ENCODE measurements at regions not wholly inside any gene's neighbourhood (a gene's known extent, or its start where the extent isn't known, plus 50 kb on each side); places are given as distances from the start of the nearest gene placed in this dataset.
"Not testable (repeated sequence)": the region's sequence is repeated elsewhere in the genome, so short reads cannot be mapped to it uniquely, and the experiment has no call there.

DNA sequence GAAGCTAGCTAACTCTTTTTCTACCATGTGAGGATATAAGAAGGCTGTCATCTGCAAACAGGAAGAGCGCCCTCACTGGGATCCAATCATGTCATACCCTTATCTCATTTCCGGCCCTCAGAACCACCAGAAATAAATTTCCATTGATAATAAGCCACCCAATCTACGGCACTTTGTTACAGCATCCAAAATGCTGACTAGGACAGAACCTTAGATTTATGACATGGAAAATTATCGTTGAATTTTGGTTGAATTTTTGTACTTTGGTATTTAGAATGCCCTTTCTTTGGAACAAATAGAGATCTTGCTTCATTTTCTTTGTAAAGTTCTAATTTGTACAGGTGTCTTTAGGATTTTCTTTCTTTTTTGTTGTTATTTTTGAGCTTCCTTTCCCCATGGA, 53.3 kb upstream of the CYLC2 start:
- TF ChIP-seq, protein P1, sequence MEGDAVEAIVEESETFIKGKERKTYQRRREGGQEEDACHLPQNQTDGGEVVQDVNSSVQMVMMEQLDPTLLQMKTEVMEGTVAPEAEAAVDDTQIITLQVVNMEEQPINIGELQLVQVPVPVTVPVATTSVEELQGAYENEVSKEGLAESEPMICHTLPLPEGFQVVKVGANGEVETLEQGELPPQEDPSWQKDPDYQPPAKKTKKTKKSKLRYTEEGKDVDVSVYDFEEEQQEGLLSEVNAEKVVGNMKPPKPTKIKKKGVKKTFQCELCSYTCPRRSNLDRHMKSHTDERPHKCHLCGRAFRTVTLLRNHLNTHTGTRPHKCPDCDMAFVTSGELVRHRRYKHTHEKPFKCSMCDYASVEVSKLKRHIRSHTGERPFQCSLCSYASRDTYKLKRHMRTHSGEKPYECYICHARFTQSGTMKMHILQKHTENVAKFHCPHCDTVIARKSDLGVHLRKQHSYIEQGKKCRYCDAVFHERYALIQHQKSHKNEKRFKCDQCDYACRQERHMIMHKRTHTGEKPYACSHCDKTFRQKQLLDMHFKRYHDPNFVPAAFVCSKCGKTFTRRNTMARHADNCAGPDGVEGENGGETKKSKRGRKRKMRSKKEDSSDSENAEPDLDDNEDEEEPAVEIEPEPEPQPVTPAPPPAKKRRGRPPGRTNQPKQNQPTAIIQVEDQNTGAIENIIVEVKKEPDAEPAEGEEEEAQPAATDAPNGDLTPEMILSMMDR (IDR thresholded peaks at IDR 0.05; ENCODE audit: low read depth, low read length, missing control alignments): no peak
- H3K4me3 ChIP-seq (replicated peaks; ENCODE audit: low read depth, low read length): no peak overlapping the region
- DNase-seq (ENCODE audit: extremely low read depth, low read depth): no peak

DNA sequence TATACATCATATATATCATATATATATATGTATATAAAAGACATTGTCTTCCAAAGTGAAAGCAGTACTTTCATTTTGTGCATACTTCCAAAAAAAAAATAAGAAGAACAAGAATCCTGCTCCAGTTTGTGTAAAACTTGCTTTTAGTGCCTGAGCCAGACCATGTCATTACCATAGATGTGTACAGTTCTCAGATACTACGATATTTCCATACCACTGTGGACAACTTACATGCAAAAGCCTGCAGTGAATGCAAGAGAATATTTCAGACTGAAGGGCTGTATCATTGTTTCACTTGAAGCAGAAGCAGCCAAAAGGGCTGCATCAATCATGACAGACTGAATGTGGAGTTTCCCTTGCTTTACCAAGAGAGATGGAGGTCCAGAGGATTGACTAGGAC, 72.6 kb upstream of the CYLC2 start:
- no peak overlapping the region for H3K4me3 ChIP-seq (replicated peaks; ENCODE audit: low read depth, low read length)
- TF ChIP-seq, protein P1 (IDR thresholded peaks at IDR 0.05; ENCODE audit: low read depth, low read length, missing control alignments): no peak
- DNase-seq (ENCODE audit: extremely low read depth, low read depth): no peak

DNA sequence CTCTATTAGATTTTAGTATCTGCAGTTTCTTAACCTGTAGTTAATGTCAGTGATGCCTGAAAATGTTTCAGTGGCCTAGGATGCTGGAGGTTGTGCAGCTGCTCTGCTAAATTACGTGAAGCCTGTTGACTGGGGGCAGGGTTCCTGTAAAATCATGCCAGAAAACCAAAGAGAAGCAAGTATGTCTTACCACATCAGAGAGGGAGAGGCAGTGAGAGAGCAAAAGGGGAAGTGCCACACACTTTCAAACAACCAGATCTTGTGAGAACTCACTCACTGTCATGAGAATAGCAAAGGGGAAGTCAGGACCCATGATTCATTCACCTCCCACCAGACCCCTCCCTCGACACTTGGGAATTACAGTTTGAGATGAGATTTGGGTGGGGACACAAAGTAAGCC, 83.9 kb upstream of the CYLC2 start:
- no peak for DNase-seq (ENCODE audit: extremely low read depth, low read depth)
- TF ChIP-seq, protein P1 (IDR thresholded peaks at IDR 0.05; ENCODE audit: low read depth, low read length, missing control alignments): no peak
- H3K4me3 ChIP-seq (replicated peaks; ENCODE audit: low read depth, low read length): no peak overlapping the region

DNA sequence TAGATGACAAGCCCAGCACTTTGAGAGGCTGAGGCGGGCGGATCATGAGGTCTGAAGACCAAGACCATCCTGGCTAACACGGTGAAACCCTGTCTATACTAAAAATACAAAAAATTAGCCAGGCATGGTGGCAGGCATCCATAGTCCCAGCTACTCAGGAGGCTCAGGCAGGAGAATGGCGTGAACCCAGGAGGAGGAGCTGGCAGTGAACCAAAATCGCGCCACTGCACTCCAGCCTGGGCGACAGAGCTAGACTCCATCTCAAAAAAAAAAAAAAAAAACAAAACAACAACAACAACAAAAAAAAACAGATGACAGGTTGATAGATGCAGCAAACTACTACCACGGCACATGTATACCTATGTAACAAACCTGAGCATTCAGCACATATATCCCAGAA, 89.3 kb upstream of the CYLC2 start:
- not testable (repeated sequence) for DNase-seq (ENCODE audit: extremely low read depth, low read depth); H3K4me3 ChIP-seq (replicated peaks; ENCODE audit: low read depth, low read length)

DNA sequence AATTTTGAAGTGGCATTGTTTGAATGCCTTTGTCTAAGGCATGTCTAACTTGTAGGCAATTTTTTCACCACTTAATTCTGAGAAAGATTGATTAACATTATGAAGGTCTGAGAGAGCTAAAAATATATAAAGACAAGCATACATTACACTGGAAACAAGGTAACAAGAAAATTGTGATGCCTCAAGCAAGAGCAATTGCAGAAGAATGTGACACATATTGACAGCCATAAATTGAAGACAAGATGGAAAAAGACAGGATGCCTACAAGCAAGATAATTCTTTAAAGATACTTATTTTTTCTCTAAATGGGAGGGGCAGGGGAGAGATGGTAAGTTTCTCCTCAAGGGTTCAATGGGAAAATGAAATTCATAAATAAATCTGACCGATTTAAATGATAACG, 103.1 kb upstream of the CYLC2 start:
- TF ChIP-seq, protein P1 (IDR thresholded peaks at IDR 0.05; ENCODE audit: low read depth, low read length, missing control alignments): no peak
- H3K4me3 ChIP-seq (replicated peaks; ENCODE audit: low read depth, low read length): no peak overlapping the region

DNA sequence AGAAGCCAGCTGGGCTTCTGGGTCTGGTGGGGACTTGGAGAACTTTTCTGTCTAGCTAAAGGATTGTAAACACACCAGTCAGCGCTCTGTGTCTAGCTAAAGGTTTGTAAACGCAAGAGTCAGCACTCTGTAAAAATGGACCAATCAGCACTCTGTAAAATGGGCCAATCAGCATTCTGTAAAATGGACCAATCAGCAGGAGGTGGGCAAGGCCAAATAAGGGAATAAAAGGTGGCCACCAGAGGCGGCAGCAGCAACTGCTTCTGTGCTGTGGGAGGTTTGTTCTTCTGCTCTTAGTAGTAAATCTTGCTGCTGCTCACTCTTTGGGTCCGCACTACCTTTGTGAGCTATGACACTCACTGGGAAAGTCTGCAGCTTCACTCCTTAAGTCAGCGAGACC, 106.4 kb upstream of the CYLC2 start:
- H3K4me3 ChIP-seq (replicated peaks; ENCODE audit: low read depth, low read length); DNase-seq (ENCODE audit: extremely low read depth, low read depth): not testable (repeated sequence)

More for the DNA sequence above, 103.1 kb upstream of the CYLC2 start:
- DNase-seq (ENCODE audit: extremely low read depth, low read depth): no peak

DNA sequence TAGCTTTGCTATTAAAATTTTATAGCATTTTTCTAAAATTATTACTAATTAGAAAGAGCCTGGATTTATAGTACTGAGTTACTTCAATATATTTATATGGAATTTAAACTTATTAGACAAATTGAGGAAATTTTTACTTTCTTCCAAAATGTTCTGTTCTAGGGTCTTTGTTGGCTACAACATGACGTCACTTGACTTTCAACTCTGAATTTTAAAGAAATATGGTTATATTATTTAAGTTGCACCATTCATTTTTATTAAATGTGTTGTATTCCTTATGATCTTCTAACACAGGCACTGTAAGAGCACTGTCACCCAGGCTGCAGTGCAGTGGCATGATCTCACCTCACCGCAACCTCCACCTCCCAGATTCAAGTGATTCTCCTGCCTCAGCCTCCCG, 119.4 kb upstream of the CYLC2 start:
- H3K4me3 ChIP-seq (replicated peaks; ENCODE audit: low read depth, low read length): no peak overlapping the region
- no peak for DNase-seq (ENCODE audit: extremely low read depth, low read depth)
- TF ChIP-seq, protein P1 (IDR thresholded peaks at IDR 0.05; ENCODE audit: low read depth, low read length, missing control alignments): no peak

DNA sequence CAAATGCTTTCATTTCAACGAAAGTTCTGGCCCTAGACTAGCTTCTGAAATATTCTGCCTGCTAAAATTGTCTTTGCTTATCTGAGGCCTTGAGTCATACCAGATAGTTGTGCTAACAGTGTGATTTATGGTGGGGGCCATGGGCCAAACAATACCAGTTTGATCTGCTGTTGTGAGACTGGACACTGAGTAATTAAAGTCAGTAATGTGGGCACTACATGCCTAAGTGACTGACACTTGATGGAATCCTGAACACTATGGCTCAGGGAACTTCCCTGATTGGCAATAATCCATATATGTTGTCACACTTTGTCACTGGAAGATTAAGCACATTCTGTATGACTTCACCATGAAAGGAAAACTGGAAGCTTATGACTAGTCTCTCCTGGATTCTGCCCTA, 127.6 kb upstream of the CYLC2 start:
- no peak for DNase-seq (ENCODE audit: extremely low read depth, low read depth)
- no peak overlapping the region for H3K4me3 ChIP-seq (replicated peaks; ENCODE audit: low read depth, low read length)
- TF ChIP-seq, protein P1 (IDR thresholded peaks at IDR 0.05; ENCODE audit: low read depth, low read length, missing control alignments): no peak

All from HFF-Myc (cell line).